HG03064 (cell line): ENCODE measurements at regions not wholly inside any gene's neighbourhood (a gene's known extent, or its start where the extent isn't known, plus 50 kb on each side); places are given as distances from the start of the nearest gene placed in this dataset.

ENCODE experiments used
- ATAC-seq: cut with Tn5 transposase; IDR thresholded peaks from one replicate; pipeline ENCODE4 v1.9.1; 2021; ENCODE audit warnings: low read depth; ENCODE audit not compliant: unreplicated experiment

GRCh38 chr4:11632483-11632882, 203.8 kb upstream of the HS3ST1 start:
- ATAC-seq: no peak

GRCh38 chr4:11632025-11632424, 203.3 kb upstream of the HS3ST1 start:
- no peak for ATAC-seq

- no peak for ATAC-seq
Measured at GRCh38 chr4:11631416-11631815, 202.7 kb upstream of the HS3ST1 start.

GRCh38 chr4:11628093-11628725, 199.5 kb upstream of the HS3ST1 start:
- no peak for ATAC-seq

- ATAC-seq: no peak
Measured at GRCh38 chr4:11626066-11626465, 197.4 kb upstream of the HS3ST1 start.

GRCh38 chr4:11625211-11625610, 196.5 kb upstream of the HS3ST1 start:
- no peak for ATAC-seq

GRCh38 chr4:11624370-11624769, 195.7 kb upstream of the HS3ST1 start:
- no peak for ATAC-seq

- ATAC-seq: no peak
Measured at GRCh38 chr4:11623726-11624037, 195.0 kb upstream of the HS3ST1 start.

- no peak for ATAC-seq
Measured at GRCh38 chr4:11622961-11623725, 194.4 kb upstream of the HS3ST1 start.

GRCh38 chr4:11620861-11621260, 192.2 kb upstream of the HS3ST1 start:
- no peak for ATAC-seq

GRCh38 chr4:11618666-11619282, 190.1 kb upstream of the HS3ST1 start:
- ATAC-seq: no peak

- no peak for ATAC-seq
Measured at GRCh38 chr4:11616856-11617255, 188.2 kb upstream of the HS3ST1 start.

GRCh38 chr4:11615601-11616000, 186.9 kb upstream of the HS3ST1 start:
- no peak for ATAC-seq

GRCh38 chr4:11614426-11614825, 185.7 kb upstream of the HS3ST1 start:
- ATAC-seq: no peak

- ATAC-seq: no peak
Measured at GRCh38 chr4:11611868-11612267, 183.2 kb upstream of the HS3ST1 start.

- no peak for ATAC-seq
Measured at GRCh38 chr4:11609751-11610150, 181.1 kb upstream of the HS3ST1 start.

GRCh38 chr4:11608992-11609391, 180.3 kb upstream of the HS3ST1 start:
- no peak for ATAC-seq

- no peak for ATAC-seq
Measured at GRCh38 chr4:11606078-11606477, 177.4 kb upstream of the HS3ST1 start.

- no peak for ATAC-seq
Measured at GRCh38 chr4:11605597-11605996, 176.9 kb upstream of the HS3ST1 start.

GRCh38 chr4:11604821-11605220, 176.1 kb upstream of the HS3ST1 start:
- no peak for ATAC-seq

GRCh38 chr4:11603591-11604194, 175.0 kb upstream of the HS3ST1 start:
- ATAC-seq: no peak
